ENCODE measurements at regions not wholly inside any gene's neighbourhood (a gene's known extent, or its start where the extent isn't known, plus 50 kb on each side); places are given as distances from the start of the nearest gene placed in this dataset.

GRCh38 chr2:156199588-156199987 lies 132.9 kb downstream of the NR4A2 start:
- no peak for TF ChIP-seq CTCF (conservative IDR thresholded peaks at IDR 0.05; ENCODE audit: low read length)
- TF ChIP-seq EZH2phosphoT487 (IDR thresholded peaks at IDR 0.05; ENCODE audit: borderline replicate concordance, low read depth, low read length): no peak
